HEK293T (cell line): ENCODE measurements at regions not wholly inside any gene's neighbourhood (a gene's known extent, or its start where the extent isn't known, plus 50 kb on each side); places are given as distances from the start of the nearest gene placed in this dataset.

ENCODE experiments used
- CTCF ChIA-PET: fragments of 350-600 bp; formaldehyde crosslinking; extraction: SDS; loops from one replicate; lab custom pipeline; 2021; ENCODE audit warnings: antibody characterized with exemption, inconsistent platforms; lab: Yijun Ruan, JAX
- POLR2A ChIA-PET: fragments of 350-600 bp; formaldehyde crosslinking; extraction: SDS; loops from one replicate; lab custom pipeline; 2020; ENCODE audit warnings: antibody characterized with exemption, inconsistent platforms; lab: Yijun Ruan, JAX
- DNase-seq: peaks from one replicate; pipeline ENCODE4 v3.0.0; 2012; ENCODE audit warnings: mixed read lengths; ENCODE audit errors: extremely low spot score
- ARNT ChIP-seq: fragments of 450-650 bp; IDR thresholded peaks from 2 replicates; pipeline ENCODE4 v1.6.1; 2017; ENCODE audit warnings: mild to moderate bottlenecking
- BHLHE40 ChIP-seq: fragments of 450-650 bp; IDR thresholded peaks from 2 replicates; pipeline ENCODE4 v1.6.1; 2016; ENCODE audit warnings: mild to moderate bottlenecking, moderate library complexity, borderline replicate concordance
- CTBP1 ChIP-seq: fragments of 450-650 bp; IDR thresholded peaks from 2 replicates; pipeline ENCODE4 v1.6.1; 2016; ENCODE audit warnings: borderline replicate concordance
- ELF4 ChIP-seq: fragments of 450-650 bp; IDR thresholded peaks from 2 replicates; pipeline ENCODE4 v1.6.1; 2017; ENCODE audit warnings: antibody characterized with exemption
- FOXA1 ChIP-seq: fragments of 450-650 bp; IDR thresholded peaks from 2 replicates; pipeline ENCODE4 v1.6.1; 2016; ENCODE audit warnings: mild to moderate bottlenecking
- FOXK2 ChIP-seq: fragments of 450-650 bp; IDR thresholded peaks from 2 replicates; pipeline ENCODE4 v1.6.1; 2016; ENCODE audit warnings: mild to moderate bottlenecking
- FOXM1 ChIP-seq: fragments of 450-650 bp; IDR thresholded peaks from 2 replicates; pipeline ENCODE4 v1.6.1; 2017; ENCODE audit warnings: mild to moderate bottlenecking, borderline replicate concordance
- HDGF ChIP-seq: fragments of 450-650 bp; IDR thresholded peaks from 2 replicates; pipeline ENCODE4 v1.6.1; 2017; ENCODE audit warnings: antibody characterized with exemption, borderline replicate concordance
- L3MBTL2 ChIP-seq: fragments of 450-650 bp; conservative IDR thresholded peaks from 2 replicates; pipeline ENCODE4 v1.6.1; 2016; ENCODE audit warnings: mild to moderate bottlenecking
- LEF1 ChIP-seq: fragments of 450-650 bp; IDR thresholded peaks from 2 replicates; pipeline ENCODE4 v1.6.1; 2017; ENCODE audit warnings: mild to moderate bottlenecking, borderline replicate concordance
- NFRKB ChIP-seq: fragments of 450-650 bp; IDR thresholded peaks from 2 replicates; pipeline ENCODE4 v1.6.1; 2016; ENCODE audit warnings: mild to moderate bottlenecking, moderate library complexity
- PKNOX1 ChIP-seq: fragments of 450-650 bp; IDR thresholded peaks from 2 replicates; pipeline ENCODE4 v1.6.1; 2016
- SP1 ChIP-seq: fragments of 450-650 bp; IDR thresholded peaks from 2 replicates; pipeline ENCODE4 v1.6.1; 2017
- SUZ12 ChIP-seq: fragments of 450-650 bp; IDR thresholded peaks from 2 replicates; pipeline ENCODE4 v1.6.1; 2016; ENCODE audit warnings: mild to moderate bottlenecking
- TARDBP ChIP-seq: fragments of 450-650 bp; IDR thresholded peaks from 2 replicates; pipeline ENCODE4 v1.6.1; 2016
- ZNF384 ChIP-seq: fragments of 450-650 bp; IDR thresholded peaks from 2 replicates; pipeline ENCODE4 v1.6.1; 2016

GRCh38 chrX:39176105-39176504, 374.8 kb downstream of the MID1IP1 start:
- ChIA-PET CTCF (no interaction called here), POLR2A (no interaction called here)
- no peak for DNase-seq
- TF ChIP-seq HDGF (no peak), TARDBP (no peak), L3MBTL2 (no peak), BHLHE40 (no peak), FOXM1 (no peak), NFRKB (no peak)

GRCh38 chrX:39189431-39189830, 388.2 kb downstream of the MID1IP1 start:
- ChIA-PET CTCF (no interaction called here), POLR2A (no interaction called here)
- no peak for TF ChIP-seq LEF1
- no peak for TF ChIP-seq FOXK2
- TF ChIP-seq CTBP1: no peak
- no peak for TF ChIP-seq ARNT
- no peak for TF ChIP-seq PKNOX1
- no peak for TF ChIP-seq ELF4
- TF ChIP-seq BHLHE40: no peak
- TF ChIP-seq SUZ12: no peak
- TF ChIP-seq HDGF: no peak
- no peak for TF ChIP-seq FOXM1
- no peak for TF ChIP-seq ZNF384
- TF ChIP-seq SP1: no peak
- no peak for TF ChIP-seq TARDBP
- no peak for TF ChIP-seq L3MBTL2
- no peak for TF ChIP-seq NFRKB
- TF ChIP-seq FOXA1: no peak
- no peak for DNase-seq

GRCh38 chrX:39194673-39195072, 393.4 kb downstream of the MID1IP1 start:
- no peak for DNase-seq
- no peak for TF ChIP-seq ARNT
- no peak for TF ChIP-seq NFRKB
- TF ChIP-seq FOXK2: no peak
- TF ChIP-seq LEF1: no peak
- POLR2A ChIA-PET: no interaction called here
- CTCF ChIA-PET: no interaction called here

GRCh38 chrX:39195156-39195555, 393.9 kb downstream of the MID1IP1 start:
- TF ChIP-seq L3MBTL2 (no peak), SUZ12 (no peak), ARNT (no peak), HDGF (no peak), FOXK2 (no peak), BHLHE40 (no peak), TARDBP (no peak), FOXM1 (no peak), NFRKB (no peak), SP1 (no peak), ELF4 (no peak)
- ChIA-PET POLR2A (no interaction called here), CTCF (no interaction called here)
- DNase-seq: no peak

- TF ChIP-seq CTBP1 (no peak), HDGF (no peak), ELF4 (no peak), ARNT (no peak), SUZ12 (no peak), FOXA1 (no peak), LEF1 (no peak), PKNOX1 (no peak), TARDBP (no peak), BHLHE40 (no peak), SP1 (no peak), ZNF384 (no peak), L3MBTL2 (no peak), NFRKB (no peak), FOXK2 (no peak), FOXM1 (no peak)
- POLR2A ChIA-PET: no interaction called here
- DNase-seq: no peak
- CTCF ChIA-PET: interaction anchor here (0.5 to 0.8 kb wide), 2 partner anchors 534 to 821 kb away, joined by 3 read pairs; no protein-coding TSS in a partner anchor
Observed at GRCh38 chrX:39196192-39197102, 395.2 kb downstream of the MID1IP1 start.

- no peak for TF ChIP-seq FOXA1
- no peak for TF ChIP-seq CTBP1
- TF ChIP-seq ZNF384: no peak
- TF ChIP-seq FOXK2: no peak
- no peak for TF ChIP-seq PKNOX1
- no peak for TF ChIP-seq BHLHE40
- TF ChIP-seq ARNT: no peak
- no peak for TF ChIP-seq L3MBTL2
- TF ChIP-seq FOXM1: no peak
- no peak for TF ChIP-seq HDGF
- TF ChIP-seq TARDBP: no peak
- TF ChIP-seq ELF4: no peak
- TF ChIP-seq LEF1: no peak
- no peak for DNase-seq
- CTCF ChIA-PET: no interaction called here
- POLR2A ChIA-PET: no interaction called here
Observed at GRCh38 chrX:39199429-39199828, 398.2 kb downstream of the MID1IP1 start.
